Right lobe of liver (tissue), 6 donors: ENCODE measurements at regions not wholly inside any gene's neighbourhood (a gene's known extent, or its start where the extent isn't known, plus 50 kb on each side); places are given as distances from the start of the nearest gene placed in this dataset.
"Not testable (repeated sequence)": the region's sequence is repeated elsewhere in the genome, so short reads cannot be mapped to it uniquely, and the experiment has no call there.

Experiments used
- ATAC-seq, 4 donors: fragments of 200-7000 bp; cut with Tn5 transposase; one replicate each; pipeline ENCODE4 v1.9.1; 2020; ENCODE audit warnings: mild to moderate bottlenecking in 4 of 4, moderate library complexity in 4 of 4
- DNase-seq, 3 donors: peaks; one replicate each; pipeline ENCODE4 v3.0.0-alpha.2; 2020
- H3K27ac ChIP-seq, 3 donors: fragments of 200-600 bp; one replicate each; pipeline ENCODE4 v1.8.0; 2022
- H3K27me3 ChIP-seq, 2 donors: fragments of 200-600 bp; one replicate each; pipeline ENCODE4 v1.8.0; 2022
- H3K36me3 ChIP-seq, 4 donors: fragments of 200-600 bp; sonication (generic) in 1 of 4; one replicate each; pipeline versions ENCODE4 v1.5.1 to v1.8.0; 2017 to 2022; ENCODE audit warnings: control low read depth in 1 of 4
- H3K4me1 ChIP-seq, 4 donors: fragments of 200-600 bp; sonication (generic) in 1 of 4; one replicate each; pipeline versions ENCODE4 v1.5.1 to v1.8.0; 2017 to 2022; ENCODE audit warnings: control low read depth in 1 of 4
- H3K4me3 ChIP-seq, 3 donors: fragments of 200-600 bp; one replicate each; pipeline ENCODE4 v1.8.0; 2022
- H3K9me3 ChIP-seq, 4 donors: fragments of 200-600 bp; sonication (generic) in 1 of 4; one replicate each; pipeline versions ENCODE4 v1.5.1 to v1.8.0; 2017 to 2022; ENCODE audit warnings: control low read depth in 1 of 4
- CTCF ChIP-seq, 4 donors: fragments of 200-600 bp in 3 of 4; fragments of 450-650 bp in 1 of 4; IDR thresholded peaks; one replicate each; pipeline versions ENCODE4 v1.5.1 to v1.8.0; 2016 to 2022; ENCODE audit warnings: antibody characterized with exemption in 4 of 4, mild to moderate bottlenecking in 2 of 4
- POLR2A ChIP-seq: fragments of 450-650 bp; IDR thresholded peaks from one replicate; pipeline ENCODE4 v1.6.1; 2017; ENCODE audit warnings: antibody characterized with exemption, mild to moderate bottlenecking
- WGBS: methylation state at CpG from one replicate; pipeline ENCODE4 v1.1.6; 2018; ENCODE audit warnings: low coverage, low lambda C conversion rate; ENCODE audit not compliant: insufficient coverage; ENCODE audit errors: missing lambda C conversion rate; 5-methylcytosine and 5-hydroxymethylcytosine counted together
- intact Hi-C, 2 donors: fragments of 100-400 bp; cut with DNase I; formaldehyde crosslinking; loops; one replicate each; pipeline versions ENCODE4 v1.11.2 to v1.14.1; 2022
- donor health status: DM: no; HTN: yes; CAD: no.
- donor health status: DM: no; HTN: no; CAD: no.
- donor health status: DM: no; HTN: no; CAD: no.
- donor health status: DM: no; HTN: yes; CAD: no.
- donor health status: DM: no; HTN: yes; CAD: no.

DNA sequence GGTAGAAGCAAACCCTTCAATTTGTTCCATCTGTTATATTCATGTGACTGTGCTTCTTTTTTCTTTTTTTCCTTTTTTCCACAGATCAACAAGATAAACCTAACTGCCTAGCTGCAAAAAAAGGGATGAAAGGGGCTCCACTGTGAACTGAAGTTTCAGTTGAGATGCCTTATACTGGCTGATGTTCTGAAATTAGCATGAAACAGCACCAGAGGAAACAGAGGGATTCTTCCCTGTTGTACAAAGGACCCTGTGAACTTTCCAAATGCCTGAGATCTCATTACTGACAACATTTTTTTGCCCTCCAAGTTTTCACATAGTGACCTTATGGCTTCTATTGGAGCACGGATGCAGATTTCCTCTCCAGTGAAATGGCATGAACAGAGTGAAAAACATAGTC lies 302.7 kb upstream of the TFAP2D start:
- H3K9me3 ChIP-seq: no peaks in the 10 kb centered on the region
- no peak overlapping the region for H3K4me3 ChIP-seq
- no peak overlapping the region for H3K27ac ChIP-seq
- intact Hi-C loops: no loop called here
- H3K36me3 ChIP-seq: no peaks in the 10 kb centered on the region
- 20% methylated on average over 1 of the region's 1 CpG for WGBS
- H3K27me3 ChIP-seq: no peaks in the 10 kb centered on the region
- DNase-seq (no peak), ATAC-seq (no peak)
- no peaks in the 10 kb centered on the region for H3K4me1 ChIP-seq
- TF ChIP-seq CTCF (IDR thresholded peaks at IDR 0.05): no peak
- TF ChIP-seq POLR2A: no peak

DNA sequence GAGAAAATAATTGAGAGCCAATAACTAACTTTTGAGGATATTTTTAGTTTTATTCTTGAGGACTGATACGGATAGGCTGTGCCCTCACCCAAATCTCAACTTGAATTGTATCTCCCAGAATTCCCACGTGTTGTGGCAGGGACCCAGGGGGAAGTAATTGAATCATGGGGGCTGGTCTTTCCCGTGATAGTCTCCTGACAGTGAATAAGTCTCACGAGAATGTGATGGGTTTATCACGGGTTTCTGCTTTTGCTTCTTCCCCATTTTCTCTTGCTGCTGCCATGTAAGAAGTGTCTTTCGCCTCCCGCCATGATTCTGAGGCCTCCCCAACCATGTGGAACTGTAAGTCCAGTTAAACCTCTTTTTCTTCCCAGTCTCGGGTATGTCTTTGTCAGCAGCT lies 292.3 kb upstream of the TFAP2D start:
- H3K4me1 ChIP-seq, intact Hi-C loops, H3K27ac ChIP-seq, H3K4me3 ChIP-seq, H3K36me3 ChIP-seq, DNase-seq, H3K9me3 ChIP-seq, ATAC-seq, H3K27me3 ChIP-seq: not testable (repeated sequence)
- 43% methylated on average over 8 of the region's 8 CpGs for WGBS

GRCh38 chr6:50427267-50427666 lies 286.1 kb upstream of the TFAP2D start:
- no peak for DNase-seq
- intact Hi-C loops: no loop called here
- TF ChIP-seq CTCF (IDR thresholded peaks at IDR 0.05) (no peak), POLR2A (no peak)
- 62% methylated on average over 4 of the region's 4 CpGs for WGBS
- H3K4me3 ChIP-seq: no peak overlapping the region
- no peaks in the 10 kb centered on the region for H3K9me3 ChIP-seq
- no peak for ATAC-seq
- no peaks in the 10 kb centered on the region for H3K4me1 ChIP-seq
- H3K36me3 ChIP-seq: no peaks in the 10 kb centered on the region
- no peak overlapping the region for H3K27ac ChIP-seq
- H3K27me3 ChIP-seq: no peaks in the 10 kb centered on the region

DNA sequence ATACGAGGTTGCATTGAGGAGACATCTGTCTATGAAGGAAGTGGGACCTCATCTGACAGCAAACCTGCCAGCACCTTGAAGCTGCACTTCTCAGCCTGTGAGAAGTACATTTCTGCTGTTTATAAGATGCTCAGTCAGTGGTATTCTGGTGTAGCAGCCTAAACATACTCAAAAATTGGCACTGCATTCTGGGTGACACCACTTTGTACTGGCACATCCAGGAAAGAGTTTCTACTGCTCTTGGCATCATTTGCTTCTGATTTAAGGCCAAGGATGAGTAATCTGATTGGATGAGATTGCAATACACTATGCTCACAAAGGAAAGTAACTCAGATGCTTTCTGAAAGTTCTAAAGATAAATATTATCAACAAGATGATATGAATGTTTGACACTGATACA lies 275.4 kb upstream of the TFAP2D start:
- 50% methylated on average over 1 of the region's 1 CpG for WGBS
- ATAC-seq: no peak

GRCh38 chr6:50442531-50443040 lies 270.7 kb upstream of the TFAP2D start:
- TF ChIP-seq CTCF (IDR thresholded peaks at IDR 0.05) (no peak), POLR2A (no peak)
- ATAC-seq: no peak
- Histone ChIP-seq H3K27ac (no peak overlapping the region), H3K36me3 (no peaks in the 10 kb centered on the region), H3K9me3 (no peaks in the 10 kb centered on the region), H3K4me3 (no peak overlapping the region), H3K4me1 (no peaks in the 10 kb centered on the region), H3K27me3 (no peaks in the 10 kb centered on the region)
- WGBS: 52% methylated on average over 3 of the region's 4 CpGs
- intact Hi-C loops: no loop called here
- no peak for DNase-seq

More for the DNA sequence above, 275.4 kb upstream of the TFAP2D start:
- no peak for DNase-seq
- Histone ChIP-seq H3K4me1 (no peaks in the 10 kb centered on the region), H3K27me3 (no peaks in the 10 kb centered on the region), H3K9me3 (no peaks in the 10 kb centered on the region), H3K4me3 (no peak overlapping the region), H3K36me3 (no peaks in the 10 kb centered on the region), H3K27ac (no peak overlapping the region)
- no peak for TF ChIP-seq POLR2A
- TF ChIP-seq CTCF (IDR thresholded peaks at IDR 0.05): no peak
- intact Hi-C loops: no loop called here
